ENCODE measurements at regions not wholly inside any gene's neighbourhood (a gene's known extent, or its start where the extent isn't known, plus 50 kb on each side); places are given as distances from the start of the nearest gene placed in this dataset.

- DNase-seq: no peak
Measured at GRCh38 chr2:238561230-238561629, 134.5 kb downstream of the ASB1 start.

DNA sequence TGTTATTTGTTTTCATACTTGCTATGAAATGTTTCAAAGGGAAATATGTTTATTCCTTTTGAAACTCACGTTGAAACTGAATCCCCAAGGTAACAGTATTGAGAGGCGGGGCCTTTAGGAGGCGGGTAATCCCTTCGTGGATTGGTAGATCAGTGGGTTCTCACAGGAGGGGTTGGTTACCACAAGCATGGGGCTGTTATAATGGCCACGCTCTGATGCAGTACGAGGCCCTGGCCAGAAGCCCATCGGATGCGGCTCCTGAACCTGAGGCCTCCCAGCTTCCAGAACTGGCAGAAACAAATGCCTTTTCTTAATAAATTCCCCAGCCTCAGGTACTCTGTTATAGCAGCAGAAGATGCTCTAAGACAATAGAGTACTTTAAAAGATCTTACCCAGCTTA is 135.7 kb downstream of the ASB1 start:
- no peak for DNase-seq

GRCh38 chr2:238563551-238563950 is 136.8 kb downstream of the ASB1 start:
- DNase-seq: peak; percentile 14

- no peak for DNase-seq
Measured at GRCh38 chr2:238564286-238564920, 137.7 kb downstream of the ASB1 start.

- no peak for DNase-seq
Measured at GRCh38 chr2:238565031-238565430, 138.3 kb downstream of the ASB1 start.

DNA sequence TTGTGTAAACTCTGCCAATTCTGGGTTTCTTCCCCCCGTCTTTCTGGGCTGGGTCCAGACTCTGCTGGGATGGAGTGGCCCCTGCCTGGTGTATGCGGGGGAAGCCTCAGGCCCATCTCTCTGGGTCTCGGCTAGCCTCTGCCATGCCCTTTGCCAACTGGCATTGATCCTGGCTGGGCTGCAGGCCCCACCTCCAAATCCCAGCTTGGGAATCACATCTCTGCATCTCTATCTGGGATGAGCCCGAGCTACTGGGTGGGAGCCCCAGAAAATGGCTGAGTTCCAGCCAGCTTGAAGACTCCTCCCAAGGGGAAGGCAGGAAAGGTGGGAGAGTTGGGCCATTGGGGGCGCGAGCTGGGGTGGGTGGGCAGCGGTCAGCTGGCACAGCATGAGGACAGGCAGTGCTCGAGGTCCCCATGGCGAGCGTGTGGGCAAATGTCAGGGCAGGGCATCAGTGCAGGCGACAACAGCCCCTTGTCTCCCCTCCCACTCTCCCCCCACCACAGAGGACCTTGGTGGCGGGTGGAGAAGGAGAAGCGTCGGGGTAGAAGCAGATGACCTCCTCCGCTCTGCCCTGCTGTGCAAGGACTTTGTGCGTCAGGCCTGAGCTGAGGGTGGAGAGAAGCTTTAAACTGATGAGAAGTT is 139.4 kb downstream of the ASB1 start:
- DNase-seq: no peak

DNA sequence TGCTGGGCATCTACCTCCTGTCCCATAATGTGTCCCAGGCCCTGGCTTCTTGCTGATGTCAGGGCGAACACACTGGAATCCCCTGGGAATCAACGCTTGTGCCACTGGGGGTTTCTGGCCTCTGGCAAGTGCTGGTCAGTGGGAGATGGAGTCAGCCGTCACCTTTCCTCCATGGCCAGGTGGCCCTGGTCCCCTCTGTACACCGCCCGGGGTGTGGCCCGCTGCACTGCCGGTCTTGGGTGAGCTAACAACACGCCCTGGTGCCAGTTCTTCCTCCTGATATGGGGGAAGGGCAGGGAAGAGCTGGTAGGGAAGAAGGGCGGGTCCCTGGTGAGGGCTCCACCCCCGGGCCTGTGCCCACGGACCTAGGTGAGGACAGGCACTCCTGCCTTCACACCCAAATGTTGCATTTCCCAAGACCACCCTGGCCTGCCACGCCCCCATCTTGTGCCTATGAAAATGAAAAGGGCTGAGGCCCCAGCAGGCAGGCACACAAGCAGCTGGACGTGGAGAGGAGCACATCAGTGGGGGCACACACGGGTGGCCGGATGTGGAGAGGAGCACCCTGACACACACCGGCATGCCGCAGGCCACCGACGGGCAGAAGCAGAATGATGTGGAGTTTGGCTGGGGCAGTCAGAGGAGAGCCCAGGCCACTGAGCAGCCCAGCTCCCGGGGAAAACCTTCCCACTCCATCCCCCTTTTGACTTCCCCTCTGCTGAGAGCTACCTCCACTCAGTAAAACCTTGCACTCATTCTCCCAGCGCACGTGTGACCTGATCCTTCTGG is 140.5 kb downstream of the ASB1 start:
- no peak for DNase-seq

DNA sequence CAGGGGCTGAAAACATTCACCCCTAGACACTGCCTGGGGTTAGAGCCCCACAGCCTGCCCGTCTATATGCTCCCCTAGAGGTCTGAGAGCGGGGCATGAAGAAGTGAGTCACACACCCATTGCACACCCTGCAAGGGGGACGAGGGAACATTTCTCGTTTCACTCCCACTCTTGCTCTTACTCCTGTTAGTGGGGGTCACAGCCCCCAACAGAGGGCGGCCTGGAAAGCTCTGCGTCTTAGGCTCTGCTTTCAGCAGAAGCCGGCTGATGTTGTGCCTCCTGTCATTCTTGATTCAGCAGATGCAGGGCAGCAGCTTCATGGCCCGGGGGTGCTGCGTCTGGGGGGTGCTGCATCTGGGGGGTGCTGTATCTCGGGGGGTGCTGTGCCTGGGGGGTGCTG is 141.3 kb downstream of the ASB1 start:
- no peak for DNase-seq

- no peak for DNase-seq
Measured at GRCh38 chr2:238568455-238569440, 142.0 kb downstream of the ASB1 start.

- no peak for DNase-seq
Measured at GRCh38 chr2:238569507-238570195, 142.9 kb downstream of the ASB1 start.

GRCh38 chr2:238570391-238570790 is 143.7 kb downstream of the ASB1 start:
- DNase-seq: no peak

GRCh38 chr2:238570926-238571325 is 144.2 kb downstream of the ASB1 start:
- no peak for DNase-seq

- no peak for DNase-seq
Measured at GRCh38 chr2:238571661-238572372, 145.1 kb downstream of the ASB1 start.

DNA sequence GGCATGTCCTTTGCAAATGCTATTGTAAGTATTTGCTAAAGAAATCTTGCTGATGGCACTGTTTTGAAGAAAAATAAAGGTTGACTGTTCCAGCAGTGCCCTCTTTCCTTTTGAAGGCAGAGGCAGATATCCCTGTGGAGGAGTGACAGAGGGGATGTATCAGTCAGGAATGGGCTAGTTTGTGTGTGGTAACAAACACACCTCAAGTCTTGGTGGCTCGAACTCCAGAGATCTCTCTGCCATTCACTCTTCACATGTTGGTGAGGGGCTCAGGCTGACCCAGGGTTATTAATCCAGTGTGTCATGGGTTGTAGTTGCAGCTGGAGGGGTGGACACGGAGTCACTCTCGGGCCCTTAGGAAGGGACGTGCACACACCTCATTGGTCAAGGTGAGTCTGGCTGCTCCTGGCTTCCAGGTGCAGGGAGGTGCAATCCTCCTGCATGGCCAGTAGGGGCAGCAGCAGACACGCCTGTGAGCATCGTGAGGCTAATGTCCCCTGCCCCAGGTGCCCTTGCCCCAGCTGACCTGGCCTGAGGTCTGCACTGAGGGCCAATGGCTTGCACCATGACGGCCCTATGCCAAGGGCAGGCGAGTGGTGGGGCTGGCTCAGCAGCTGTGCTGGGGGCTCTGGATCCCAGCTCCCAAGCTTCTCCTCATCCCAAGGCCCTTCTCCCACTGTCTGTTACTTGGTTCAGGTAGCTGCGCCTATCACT is 146.5 kb downstream of the ASB1 start:
- DNase-seq: no peak

DNA sequence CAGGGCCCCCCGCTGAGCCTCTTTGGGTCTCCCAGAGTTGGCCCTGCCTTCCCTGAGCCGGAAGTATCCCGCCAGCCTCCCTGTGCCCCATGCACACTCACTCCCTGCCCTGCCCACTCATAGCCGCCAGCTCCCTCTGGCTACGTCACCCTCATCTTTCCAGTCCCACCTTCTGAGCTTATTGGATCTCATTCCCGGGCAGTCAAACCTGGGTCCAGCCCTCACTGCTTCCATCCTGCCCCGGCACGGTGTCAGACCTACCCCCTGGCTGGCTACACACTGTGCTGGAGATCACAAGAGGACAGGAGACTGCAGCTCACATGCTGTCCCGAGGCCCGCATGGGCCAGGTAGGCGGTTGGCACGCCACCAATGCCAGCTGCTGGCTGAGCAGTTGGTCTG is 147.2 kb downstream of the ASB1 start:
- no peak for DNase-seq

- DNase-seq: no peak
Measured at GRCh38 chr2:238574490-238575271, 148.0 kb downstream of the ASB1 start.

DNA sequence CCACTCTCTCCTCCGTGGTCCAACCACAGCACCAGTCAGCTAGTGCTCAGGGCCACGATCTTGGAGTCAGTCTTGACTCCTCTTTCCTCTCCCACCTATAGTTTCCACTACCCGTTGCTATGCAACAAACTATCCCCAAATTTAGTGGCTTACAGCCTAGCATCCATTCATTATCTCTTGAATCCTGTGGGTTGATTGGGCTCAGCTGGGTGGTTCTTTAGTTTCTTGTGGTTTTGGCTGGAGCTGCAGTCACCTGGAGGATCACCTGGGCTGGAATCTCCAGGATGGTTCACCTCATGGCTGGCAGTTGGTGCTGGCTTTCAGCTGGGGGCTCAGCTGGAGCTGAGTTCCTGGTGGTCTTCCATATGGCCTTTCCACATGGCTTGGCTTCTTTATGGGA is 149.9 kb downstream of the ASB1 start:
- DNase-seq: no peak

DNA sequence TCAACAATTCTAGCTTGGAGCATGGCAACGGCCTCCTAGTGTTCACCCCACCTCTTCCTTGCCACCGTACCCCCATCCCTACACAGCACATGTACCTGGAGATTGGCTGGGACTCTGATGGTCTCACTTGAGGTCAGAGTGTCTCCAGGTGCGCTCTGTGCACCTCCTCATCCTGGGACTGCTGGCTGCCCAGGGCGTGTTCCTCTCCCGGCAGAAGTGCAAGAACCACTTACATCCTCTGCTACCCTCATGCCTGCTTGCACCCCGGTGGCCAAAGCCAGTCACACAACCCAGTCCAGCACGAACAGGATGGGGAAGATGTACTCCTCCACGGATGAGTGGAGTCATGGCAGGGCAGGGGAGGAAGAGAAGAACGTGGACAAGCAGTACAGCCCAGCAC is 151.5 kb downstream of the ASB1 start:
- no peak for DNase-seq

DNA sequence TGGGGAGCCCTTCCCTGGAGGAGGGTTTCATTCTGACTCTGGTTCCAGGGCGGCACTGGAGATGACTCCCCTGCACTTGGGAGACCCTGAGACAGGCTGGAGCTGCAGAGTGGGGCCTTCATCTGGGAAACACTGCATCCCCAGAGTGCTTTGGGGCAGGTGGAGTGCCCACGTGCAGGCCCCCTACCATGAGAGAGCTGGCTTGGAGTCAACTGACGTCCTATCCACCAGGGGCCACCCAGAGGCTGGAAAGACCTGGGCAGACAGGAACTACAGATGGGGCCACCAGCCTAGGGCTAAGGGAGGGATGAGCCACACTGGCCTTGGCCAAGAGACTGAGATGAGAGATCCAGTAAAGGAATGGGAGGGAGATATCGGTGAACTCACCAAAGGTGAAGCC is 153.8 kb downstream of the ASB1 start:
- DNase-seq: no peak
